Lower leg skin (tissue), 3 donors: ENCODE measurements at regions not wholly inside any gene's neighbourhood (a gene's known extent, or its start where the extent isn't known, plus 50 kb on each side); places are given as distances from the start of the nearest gene placed in this dataset.

Source experiments
- CTCF ChIP-seq, 3 donors: fragments of 450-650 bp; IDR thresholded peaks; one replicate each; pipeline ENCODE4 v1.5.1; 2016; ENCODE audit warnings: antibody characterized with exemption in 3 of 3, mild to moderate bottlenecking in 3 of 3, moderate library complexity in 2 of 3
- POLR2A ChIP-seq, 2 donors: fragments of 450-650 bp; IDR thresholded peaks; one replicate each; pipeline ENCODE4 v1.6.1; 2016 to 2017; ENCODE audit warnings: antibody characterized with exemption in 2 of 2, mild to moderate bottlenecking in 1 of 2, moderate library complexity in 1 of 2

GRCh38 chr3:187490366-187490765 lies 122.2 kb downstream of the RTP4 start:
- TF ChIP-seq CTCF (IDR thresholded peaks at IDR 0.05) (no peak), POLR2A (IDR thresholded peaks at IDR 0.05) (no peak)
